ENCODE measurements at regions not wholly inside any gene's neighbourhood (a gene's known extent, or its start where the extent isn't known, plus 50 kb on each side); places are given as distances from the start of the nearest gene placed in this dataset.

DNA sequence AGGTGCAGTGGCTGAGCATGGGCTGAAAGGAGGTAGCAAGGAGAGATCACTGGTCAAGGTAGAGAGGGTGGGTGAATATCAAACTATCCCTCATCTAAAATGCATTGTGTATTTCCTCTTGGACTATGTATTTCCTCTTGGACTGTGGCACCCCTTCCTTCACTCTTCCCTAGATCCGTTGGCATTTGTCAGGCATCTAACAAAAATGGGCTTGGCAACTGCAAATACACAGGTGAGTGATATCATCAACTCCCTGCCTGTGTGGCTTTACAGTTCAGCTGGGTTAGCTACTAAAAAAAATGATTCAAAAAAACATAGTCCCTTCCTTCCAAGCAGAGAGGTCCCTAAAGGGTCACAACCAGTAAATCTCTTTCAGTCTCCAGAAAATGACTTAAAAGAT is 142.8 kb upstream of the FUT8 start:
- TF ChIP-seq CTCF (IDR thresholded peaks at IDR 0.05) (no peak), EP300 (IDR thresholded peaks at IDR 0.05) (no peak), POLR2A (IDR thresholded peaks at IDR 0.05) (no peak), POLR2AphosphoS5 (IDR thresholded peaks at IDR 0.05) (peak in 2 of 3 donors; percentile 55 to 68)
